Liver (tissue), 8 donors: ENCODE measurements at regions not wholly inside any gene's neighbourhood (a gene's known extent, or its start where the extent isn't known, plus 50 kb on each side); places are given as distances from the start of the nearest gene placed in this dataset.
"Not testable (repeated sequence)": the region's sequence is repeated elsewhere in the genome, so short reads cannot be mapped to it uniquely, and the experiment has no call there.

Experiments used
- DNase-seq: peaks from one replicate; pipeline ENCODE4 v3.0.0-alpha.2; 2017; ENCODE audit warnings: low spot score
- H3K27ac ChIP-seq, 2 donors: one replicate each; pipeline ENCODE4 v1.7.0; 2013; ENCODE audit warnings: inconsistent platforms in 2 of 2, low read length in 2 of 2, control low read depth in 1 of 2, low read depth in 1 of 2, mild to moderate bottlenecking in 1 of 2
- H3K27me3 ChIP-seq, 4 donors: one replicate each; pipeline versions ENCODE4 v1.6.1 to v1.7.0; 2013; ENCODE audit warnings: low read length in 3 of 4, inconsistent platforms in 1 of 4, mild to moderate bottlenecking in 1 of 4, moderate library complexity in 1 of 4; ENCODE audit not compliant: control insufficient read depth in 4 of 4, insufficient read depth in 4 of 4
- H3K36me3 ChIP-seq, 4 donors: one replicate each; pipeline versions ENCODE4 v1.6.1 to v1.7.0; 2013; ENCODE audit warnings: low read length in 3 of 4, mild to moderate bottlenecking in 3 of 4, low read depth in 1 of 4, moderate library complexity in 1 of 4; ENCODE audit not compliant: control insufficient read depth in 4 of 4, insufficient read depth in 3 of 4
- H3K4me1 ChIP-seq, 4 donors: one replicate each; pipeline versions ENCODE4 v1.6.1 to v1.7.0; 2013; ENCODE audit warnings: low read length in 3 of 4, mild to moderate bottlenecking in 3 of 4, moderate library complexity in 1 of 4; ENCODE audit not compliant: control insufficient read depth in 4 of 4, insufficient read depth in 4 of 4
- H3K4me3 ChIP-seq, 3 donors: one replicate each; pipeline versions ENCODE4 v1.6.1 to v1.7.0; 2013; ENCODE audit warnings: low read length in 3 of 3, control low read depth in 1 of 3, low read depth in 1 of 3, mild to moderate bottlenecking in 1 of 3
- H3K9ac ChIP-seq, 2 donors: one replicate each; pipeline ENCODE4 v1.7.0; 2013; ENCODE audit warnings: low read length in 2 of 2, mild to moderate bottlenecking in 2 of 2, moderate library complexity in 2 of 2, control low read depth in 1 of 2, low read depth in 1 of 2
- H3K9me3 ChIP-seq, 4 donors: one replicate each; pipeline versions ENCODE4 v1.6.1 to v1.7.0; 2013; ENCODE audit warnings: low read length in 3 of 4; ENCODE audit not compliant: control insufficient read depth in 4 of 4
- EGR1 ChIP-seq, 2 donors: IDR thresholded peaks; 2 replicates each; pipeline ENCODE4 v1.6.1; 2016 to 2018; ENCODE audit warnings: antibody characterized with exemption in 2 of 2, low read depth in 2 of 2
- FOXA1 ChIP-seq: IDR thresholded peaks from 2 replicates; pipeline ENCODE4 v1.6.1; 2016; ENCODE audit warnings: antibody characterized with exemption
- FOXA2 ChIP-seq: IDR thresholded peaks from 2 replicates; pipeline ENCODE4 v1.6.1; 2016; ENCODE audit warnings: antibody characterized with exemption
- GABPA ChIP-seq, 2 donors: IDR thresholded peaks in 1 of 2; conservative IDR thresholded peaks in 1 of 2; 2 replicates each; pipeline ENCODE4 v1.6.1; 2016; ENCODE audit warnings: antibody characterized with exemption in 2 of 2, mild to moderate bottlenecking in 1 of 2, moderate library complexity in 1 of 2
- HNF4A ChIP-seq, 2 donors: conservative IDR thresholded peaks; 2 replicates each; pipeline ENCODE4 v1.6.1; 2016; ENCODE audit warnings: antibody characterized with exemption in 2 of 2, mild to moderate bottlenecking in 2 of 2
- HNF4G ChIP-seq: IDR thresholded peaks from 2 replicates; pipeline ENCODE4 v1.6.1; 2016; ENCODE audit warnings: antibody characterized with exemption
- JUND ChIP-seq, 2 donors: IDR thresholded peaks; 2 replicates each; pipeline ENCODE4 v1.6.1; 2016; ENCODE audit warnings: antibody characterized with exemption in 2 of 2
- NR2F2 ChIP-seq: IDR thresholded peaks from 2 replicates; pipeline ENCODE4 v1.6.1; 2016; ENCODE audit warnings: antibody characterized with exemption
- RAD21 ChIP-seq, 2 donors: IDR thresholded peaks; 2 replicates each; pipeline ENCODE4 v1.6.1; 2016; ENCODE audit warnings: antibody characterized with exemption in 2 of 2, mild to moderate bottlenecking in 2 of 2
- RXRA ChIP-seq, 2 donors: IDR thresholded peaks; 2 replicates each; pipeline ENCODE4 v1.6.1; 2017 to 2018; ENCODE audit warnings: antibody characterized with exemption in 2 of 2, mild to moderate bottlenecking in 1 of 2
- SP1 ChIP-seq: IDR thresholded peaks from 2 replicates; pipeline ENCODE4 v1.6.1; 2018; ENCODE audit warnings: antibody characterized with exemption, mild to moderate bottlenecking
- TAF1 ChIP-seq: conservative IDR thresholded peaks from 2 replicates; pipeline ENCODE4 v1.6.1; 2016; ENCODE audit warnings: antibody characterized with exemption, mild to moderate bottlenecking
- YY1 ChIP-seq: IDR thresholded peaks from 2 replicates; pipeline ENCODE4 v1.6.1; 2016; ENCODE audit warnings: antibody characterized with exemption, mild to moderate bottlenecking
- WGBS: extraction: QIAGEN DNeasy Blood & Tissue Kit; methylation state at CpG from one replicate; pipeline ENCODE4 v1.1.7; 2013; 5-methylcytosine and 5-hydroxymethylcytosine counted together
- TF ChIP-seq, protein P1 (sequence below): IDR thresholded peaks from 2 replicates; pipeline ENCODE4 v1.6.1; 2016; ENCODE audit warnings: antibody characterized with exemption
- TF ChIP-seq, protein P2 (sequence below): IDR thresholded peaks from 2 replicates; pipeline ENCODE4 v1.6.1; 2016; ENCODE audit warnings: antibody characterized with exemption
- TF ChIP-seq, protein P3 (sequence below): fragments of 150-350 bp; IDR thresholded peaks from 2 replicates; pipeline ENCODE4 v1.5.1; 2017; ENCODE audit warnings: improper control_type of control experiment, low read depth, low read length; ENCODE audit not compliant: missing input control
- TF ChIP-seq, protein P4 (sequence below): IDR thresholded peaks from 2 replicates; pipeline ENCODE4 v1.6.1; 2016; ENCODE audit warnings: antibody characterized with exemption, mild to moderate bottlenecking
- TF ChIP-seq, protein P5 (sequence below): IDR thresholded peaks from 2 replicates; pipeline ENCODE4 v1.6.1; 2016; ENCODE audit warnings: antibody characterized with exemption
- donor health status: healthy.
- donor health status: healthy.
- donor health status: healthy.
- donor health status: healthy.
- donor health status: healthy.

DNA sequence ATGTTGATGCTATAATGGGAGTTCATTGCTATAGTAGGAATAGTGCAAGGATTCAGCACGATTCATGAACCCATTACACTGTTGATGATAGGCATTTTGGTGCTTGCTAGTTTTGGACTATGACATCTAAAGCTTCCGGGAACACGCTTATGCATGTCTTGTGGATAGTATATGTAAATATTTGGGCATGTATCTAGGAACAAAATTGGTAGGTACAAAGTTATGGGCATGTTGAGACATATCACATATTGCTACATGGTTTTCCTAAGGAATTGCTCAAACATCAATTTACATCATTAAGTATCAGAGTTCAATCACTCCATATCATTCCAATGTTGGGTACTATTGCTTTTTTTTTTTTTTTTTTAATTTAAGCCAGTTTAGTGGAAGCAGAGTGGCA, 1103.2 kb downstream of the TBC1D22A start:
- Histone ChIP-seq H3K27ac (no peak overlapping the region), H3K9me3 (peaks cover 1 to 7% (median 2%) of the 10 kb centered on the region in 4 donors), H3K4me3 (no peak overlapping the region), H3K4me1 (no peaks in the 10 kb centered on the region), H3K27me3 (peaks cover 0 to 10% (median 3%) of the 10 kb centered on the region in 4 donors), H3K9ac (no peak overlapping the region), H3K36me3 (no peaks in the 10 kb centered on the region)
- TF ChIP-seq, protein P1, sequence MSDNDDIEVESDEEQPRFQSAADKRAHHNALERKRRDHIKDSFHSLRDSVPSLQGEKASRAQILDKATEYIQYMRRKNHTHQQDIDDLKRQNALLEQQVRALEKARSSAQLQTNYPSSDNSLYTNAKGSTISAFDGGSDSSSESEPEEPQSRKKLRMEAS, result no peak
- TF ChIP-seq SP1 (no peak), HNF4G (no peak), TAF1 (no peak), HNF4A (conservative IDR thresholded peaks at IDR 0.05) (no peak), EGR1 (IDR thresholded peaks at IDR 0.05; ENCODE audit: low read depth in 2 of 2) (no peak), FOXA2 (no peak), RXRA (IDR thresholded peaks at IDR 0.05) (no peak), FOXA1 (no peak), RAD21 (IDR thresholded peaks at IDR 0.05) (no peak), NR2F2 (no peak), GABPA (IDR thresholded peaks at IDR 0.05 in 1 of 2, conservative IDR thresholded peaks at IDR 0.05 in 1 of 2) (no peak), YY1 (no peak), JUND (IDR thresholded peaks at IDR 0.05) (no peak)
- TF ChIP-seq, protein P2, sequence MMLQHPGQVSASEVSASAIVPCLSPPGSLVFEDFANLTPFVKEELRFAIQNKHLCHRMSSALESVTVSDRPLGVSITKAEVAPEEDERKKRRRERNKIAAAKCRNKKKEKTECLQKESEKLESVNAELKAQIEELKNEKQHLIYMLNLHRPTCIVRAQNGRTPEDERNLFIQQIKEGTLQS, result no peak
- TF ChIP-seq, protein P3, sequence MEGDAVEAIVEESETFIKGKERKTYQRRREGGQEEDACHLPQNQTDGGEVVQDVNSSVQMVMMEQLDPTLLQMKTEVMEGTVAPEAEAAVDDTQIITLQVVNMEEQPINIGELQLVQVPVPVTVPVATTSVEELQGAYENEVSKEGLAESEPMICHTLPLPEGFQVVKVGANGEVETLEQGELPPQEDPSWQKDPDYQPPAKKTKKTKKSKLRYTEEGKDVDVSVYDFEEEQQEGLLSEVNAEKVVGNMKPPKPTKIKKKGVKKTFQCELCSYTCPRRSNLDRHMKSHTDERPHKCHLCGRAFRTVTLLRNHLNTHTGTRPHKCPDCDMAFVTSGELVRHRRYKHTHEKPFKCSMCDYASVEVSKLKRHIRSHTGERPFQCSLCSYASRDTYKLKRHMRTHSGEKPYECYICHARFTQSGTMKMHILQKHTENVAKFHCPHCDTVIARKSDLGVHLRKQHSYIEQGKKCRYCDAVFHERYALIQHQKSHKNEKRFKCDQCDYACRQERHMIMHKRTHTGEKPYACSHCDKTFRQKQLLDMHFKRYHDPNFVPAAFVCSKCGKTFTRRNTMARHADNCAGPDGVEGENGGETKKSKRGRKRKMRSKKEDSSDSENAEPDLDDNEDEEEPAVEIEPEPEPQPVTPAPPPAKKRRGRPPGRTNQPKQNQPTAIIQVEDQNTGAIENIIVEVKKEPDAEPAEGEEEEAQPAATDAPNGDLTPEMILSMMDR, result no peak
- TF ChIP-seq, protein P4, sequence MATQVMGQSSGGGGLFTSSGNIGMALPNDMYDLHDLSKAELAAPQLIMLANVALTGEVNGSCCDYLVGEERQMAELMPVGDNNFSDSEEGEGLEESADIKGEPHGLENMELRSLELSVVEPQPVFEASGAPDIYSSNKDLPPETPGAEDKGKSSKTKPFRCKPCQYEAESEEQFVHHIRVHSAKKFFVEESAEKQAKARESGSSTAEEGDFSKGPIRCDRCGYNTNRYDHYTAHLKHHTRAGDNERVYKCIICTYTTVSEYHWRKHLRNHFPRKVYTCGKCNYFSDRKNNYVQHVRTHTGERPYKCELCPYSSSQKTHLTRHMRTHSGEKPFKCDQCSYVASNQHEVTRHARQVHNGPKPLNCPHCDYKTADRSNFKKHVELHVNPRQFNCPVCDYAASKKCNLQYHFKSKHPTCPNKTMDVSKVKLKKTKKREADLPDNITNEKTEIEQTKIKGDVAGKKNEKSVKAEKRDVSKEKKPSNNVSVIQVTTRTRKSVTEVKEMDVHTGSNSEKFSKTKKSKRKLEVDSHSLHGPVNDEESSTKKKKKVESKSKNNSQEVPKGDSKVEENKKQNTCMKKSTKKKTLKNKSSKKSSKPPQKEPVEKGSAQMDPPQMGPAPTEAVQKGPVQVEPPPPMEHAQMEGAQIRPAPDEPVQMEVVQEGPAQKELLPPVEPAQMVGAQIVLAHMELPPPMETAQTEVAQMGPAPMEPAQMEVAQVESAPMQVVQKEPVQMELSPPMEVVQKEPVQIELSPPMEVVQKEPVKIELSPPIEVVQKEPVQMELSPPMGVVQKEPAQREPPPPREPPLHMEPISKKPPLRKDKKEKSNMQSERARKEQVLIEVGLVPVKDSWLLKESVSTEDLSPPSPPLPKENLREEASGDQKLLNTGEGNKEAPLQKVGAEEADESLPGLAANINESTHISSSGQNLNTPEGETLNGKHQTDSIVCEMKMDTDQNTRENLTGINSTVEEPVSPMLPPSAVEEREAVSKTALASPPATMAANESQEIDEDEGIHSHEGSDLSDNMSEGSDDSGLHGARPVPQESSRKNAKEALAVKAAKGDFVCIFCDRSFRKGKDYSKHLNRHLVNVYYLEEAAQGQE, result no peak
- no peak for DNase-seq
- 75% methylated on average over 3 of the region's 3 CpGs for WGBS

DNA sequence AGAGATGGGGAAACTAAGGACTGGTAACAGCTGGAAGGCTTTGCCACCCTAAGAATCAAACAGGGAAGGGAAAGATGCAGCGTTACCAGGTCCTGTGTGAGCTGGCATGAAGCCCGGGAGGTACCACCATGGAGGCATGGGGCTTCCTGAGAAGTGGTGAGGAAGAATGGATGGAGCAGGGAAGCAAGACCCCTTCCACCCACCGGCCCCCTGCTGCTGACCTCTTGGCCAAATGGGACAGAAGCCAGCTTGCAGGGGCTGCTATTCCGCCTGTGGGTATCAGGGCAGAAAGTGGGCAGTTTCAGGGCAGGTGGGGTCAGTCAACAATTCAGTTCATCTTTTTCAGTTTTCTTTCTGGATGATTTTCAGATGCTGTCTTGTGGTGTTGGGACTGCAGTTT, 1099.9 kb downstream of the TBC1D22A start:
- peaks cover 0 to 2% (median under 1%) of the 10 kb centered on the region in 4 donors for H3K9me3 ChIP-seq
- H3K27me3 ChIP-seq, result peaks cover 0 to 10% (median 3%) of the 10 kb centered on the region in 4 donors
- no peaks in the 10 kb centered on the region for H3K4me1 ChIP-seq
- TF ChIP-seq, protein P2, result no peak
- no peak for TF ChIP-seq HNF4G
- TF ChIP-seq, protein P5, sequence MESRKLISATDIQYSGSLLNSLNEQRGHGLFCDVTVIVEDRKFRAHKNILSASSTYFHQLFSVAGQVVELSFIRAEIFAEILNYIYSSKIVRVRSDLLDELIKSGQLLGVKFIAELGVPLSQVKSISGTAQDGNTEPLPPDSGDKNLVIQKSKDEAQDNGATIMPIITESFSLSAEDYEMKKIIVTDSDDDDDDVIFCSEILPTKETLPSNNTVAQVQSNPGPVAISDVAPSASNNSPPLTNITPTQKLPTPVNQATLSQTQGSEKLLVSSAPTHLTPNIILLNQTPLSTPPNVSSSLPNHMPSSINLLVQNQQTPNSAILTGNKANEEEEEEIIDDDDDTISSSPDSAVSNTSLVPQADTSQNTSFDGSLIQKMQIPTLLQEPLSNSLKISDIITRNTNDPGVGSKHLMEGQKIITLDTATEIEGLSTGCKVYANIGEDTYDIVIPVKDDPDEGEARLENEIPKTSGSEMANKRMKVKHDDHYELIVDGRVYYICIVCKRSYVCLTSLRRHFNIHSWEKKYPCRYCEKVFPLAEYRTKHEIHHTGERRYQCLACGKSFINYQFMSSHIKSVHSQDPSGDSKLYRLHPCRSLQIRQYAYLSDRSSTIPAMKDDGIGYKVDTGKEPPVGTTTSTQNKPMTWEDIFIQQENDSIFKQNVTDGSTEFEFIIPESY, result no peak
- no peak for TF ChIP-seq JUND (IDR thresholded peaks at IDR 0.05)
- TF ChIP-seq, protein P3, result no peak
- no peak for TF ChIP-seq YY1
- TF ChIP-seq, protein P1, result no peak
- no peak for TF ChIP-seq RXRA (IDR thresholded peaks at IDR 0.05)
- TF ChIP-seq TAF1, result no peak
- 82% methylated on average over 4 of the region's 4 CpGs for WGBS
- no peaks in the 10 kb centered on the region for H3K36me3 ChIP-seq
- H3K9ac ChIP-seq, result no peak overlapping the region
- DNase-seq, result no peak
- no peak overlapping the region for H3K4me3 ChIP-seq
- no peak overlapping the region for H3K27ac ChIP-seq

DNA sequence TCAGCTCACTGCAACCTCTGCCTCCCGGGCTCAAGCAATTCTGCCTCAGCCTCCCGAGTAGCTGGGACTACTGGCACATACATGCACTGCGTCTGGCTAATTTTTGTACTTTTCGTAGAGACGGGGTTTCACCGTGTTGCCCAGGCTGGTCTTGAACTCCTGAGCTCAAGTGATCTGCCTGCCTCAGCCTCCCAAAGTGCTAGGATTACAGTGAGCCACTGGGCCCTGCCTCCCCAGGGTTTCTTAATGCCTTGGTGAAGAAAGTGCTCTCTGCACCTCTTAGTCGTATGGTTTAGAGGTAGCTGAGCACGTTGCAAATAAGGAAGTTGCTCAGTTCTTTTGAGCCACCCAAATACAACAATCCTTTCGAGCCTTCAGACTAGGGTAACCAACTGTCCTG, 1098.5 kb downstream of the TBC1D22A start:
- peaks cover 0 to 10% (median 3%) of the 10 kb centered on the region in 4 donors for H3K27me3 ChIP-seq
- not testable (repeated sequence) for DNase-seq, H3K4me1 ChIP-seq, H3K27ac ChIP-seq, H3K9me3 ChIP-seq, H3K36me3 ChIP-seq, H3K4me3 ChIP-seq, H3K9ac ChIP-seq
- WGBS, result 75% methylated on average over 9 of the region's 9 CpGs
